T47D (cell line): ENCODE measurements at regions not wholly inside any gene's neighbourhood (a gene's known extent, or its start where the extent isn't known, plus 50 kb on each side); places are given as distances from the start of the nearest gene placed in this dataset.
"Not testable (repeated sequence)": the region's sequence is repeated elsewhere in the genome, so short reads cannot be mapped to it uniquely, and the experiment has no call there.

Experiments used
- DNase-seq, 2 experiments: peaks; one replicate each; pipeline versions ENCODE4 v3.0.0 to v3.0.0-alpha.2; 2011 to 2012; ENCODE audit warnings: low read depth in 1 of 2, low spot score in 1 of 2
- JUND ChIP-seq: IDR thresholded peaks from 2 replicates; pipeline ENCODE4 v1.6.1; 2012; ENCODE audit warnings: low read depth
- in situ Hi-C: cut with HindIII; loops from 2 replicates; pipeline ENCODE4 v1.10.0; 2016; ENCODE audit warnings: low sequenced_read_pairs, low pct_unique_long_range_greater_than_20kb

GRCh38 chr10:84018826-84019225 is 120.5 kb upstream of the GHITM start:
- TF ChIP-seq JUND = no peak
- in situ Hi-C loops = no loop called here
- no peak for DNase-seq

- DNase-seq = peak in 1 of 2 experiments; percentile 24
- in situ Hi-C loops = not testable (repeated sequence)
Measured at GRCh38 chr10:84019854-84020458, 119.4 kb upstream of the GHITM start.

- DNase-seq = peak in 1 of 2 experiments; percentile 52
- TF ChIP-seq JUND = no peak
- in situ Hi-C loops = no loop called here
Measured at GRCh38 chr10:84026821-84027257, 112.5 kb upstream of the GHITM start.

GRCh38 chr10:84029840-84030239 is 109.5 kb upstream of the GHITM start:
- in situ Hi-C loops = no loop called here
- TF ChIP-seq JUND = no peak
- DNase-seq = no peak

- no peak for DNase-seq
- TF ChIP-seq JUND = no peak
- in situ Hi-C loops = no loop called here
Measured at GRCh38 chr10:84038035-84038434, 101.3 kb upstream of the GHITM start.

GRCh38 chr10:84039957-84040356 is 99.4 kb upstream of the GHITM start:
- no peak for DNase-seq
- in situ Hi-C loops = no loop called here

GRCh38 chr10:84047258-84048010 is 91.9 kb upstream of the GHITM start:
- no peak for DNase-seq
- TF ChIP-seq JUND = no peak
- in situ Hi-C loops = no loop called here

More at GRCh38 chr10:84039957-84040356, 99.4 kb upstream of the GHITM start:
- no peak for TF ChIP-seq JUND

GRCh38 chr10:84049645-84050011 is 89.7 kb upstream of the GHITM start:
- in situ Hi-C loops = no loop called here
- no peak for TF ChIP-seq JUND
- DNase-seq = no peak

- DNase-seq = no peak
- TF ChIP-seq JUND = no peak
- in situ Hi-C loops = no loop called here
Measured at GRCh38 chr10:84053626-84054025, 85.7 kb upstream of the GHITM start.

GRCh38 chr10:84054743-84055142 is 84.6 kb upstream of the GHITM start:
- DNase-seq = peak in 1 of 2 experiments; percentile 49
- in situ Hi-C loops = no loop called here
- TF ChIP-seq JUND = no peak

GRCh38 chr10:84059526-84059925 is 79.8 kb upstream of the GHITM start:
- in situ Hi-C loops = no loop called here

GRCh38 chr10:84063440-84063839 is 75.9 kb upstream of the GHITM start:
- TF ChIP-seq JUND = no peak
- DNase-seq = no peak
- in situ Hi-C loops = no loop called here

More at GRCh38 chr10:84059526-84059925, 79.8 kb upstream of the GHITM start:
- TF ChIP-seq JUND = no peak
- DNase-seq = peak in 1 of 2 experiments; percentile 14

- no peak for TF ChIP-seq JUND
- no peak for DNase-seq
- in situ Hi-C loops = no loop called here
Measured at GRCh38 chr10:84065804-84066601, 73.3 kb upstream of the GHITM start.
